SK-N-SH (cell line): ENCODE measurements at regions not wholly inside any gene's neighbourhood (a gene's known extent, or its start where the extent isn't known, plus 50 kb on each side); places are given as distances from the start of the nearest gene placed in this dataset.

Source experiments
- CTCF ChIA-PET: fragments of 300-600, 350-600 bp; formaldehyde crosslinking; extraction: SDS; loops from one replicate; lab custom pipeline; 2021; lab: Yijun Ruan, JAX
- POLR2A ChIA-PET: fragments of 350-600 bp; sonication (Branson Sonifier 250); formaldehyde crosslinking; extraction: SDS; loops from one replicate; lab custom pipeline; 2020; ENCODE audit warnings: antibody characterized with exemption, inconsistent platforms; lab: Yijun Ruan, JAX
- DNase-seq: peaks from one replicate; pipeline ENCODE4 v3.0.0; 2012
- H2AFZ ChIP-seq: fragments of 200-600 bp; sonication (generic); 2 replicates; pipeline ENCODE4 v1.8.1; 2016; ENCODE audit warnings: antibody characterized with exemption, mild to moderate bottlenecking, low read depth
- H3F3A ChIP-seq: fragments of 200-600 bp; sonication (generic); replicated peaks from 2 replicates; pipeline ENCODE3; 2016; ENCODE audit warnings: antibody characterized with exemption, mild to moderate bottlenecking; ENCODE audit not compliant: insufficient read depth
- H3K27ac ChIP-seq, 2 experiments: fragments of 200-500 bp in 1 of 2; fragments of 200-600 bp in 1 of 2; sonication (Bioruptor generic) in 1 of 2; sonication (generic), shearing (Covaris generic) in 1 of 2; 2 replicates each; pipeline versions ENCODE4 v1.5.1 to v1.6.1; 2014 to 2016; ENCODE audit warnings: low read depth in 2 of 2, inconsistent platforms in 1 of 2, low read length in 1 of 2, mild to moderate bottlenecking in 1 of 2, mixed read lengths in 1 of 2
- H3K27me3 ChIP-seq: fragments of 200-600 bp; sonication (generic), shearing (Covaris generic); 2 replicates; pipeline ENCODE4 v1.6.1; 2016; ENCODE audit warnings: mixed run types; ENCODE audit not compliant: insufficient read depth
- H3K36me3 ChIP-seq, 2 experiments: fragments of 200-500 bp in 1 of 2; fragments of 200-600 bp in 1 of 2; sonication (Bioruptor generic) in 1 of 2; sonication (generic) in 1 of 2; replicated peaks in 1 of 2; 2 replicates each; pipeline versions ENCODE3 to v1.5.1; 2014 to 2016; ENCODE audit warnings: low read length in 1 of 2, mild to moderate bottlenecking in 1 of 2; ENCODE audit not compliant: insufficient read depth in 2 of 2, control insufficient read depth in 1 of 2
- H3K4me1 ChIP-seq, 2 experiments: fragments of 200-500 bp in 1 of 2; fragments of 200-600 bp in 1 of 2; sonication (Bioruptor generic) in 1 of 2; sonication (generic), shearing (Covaris generic) in 1 of 2; 2 replicates each; pipeline versions ENCODE4 v1.5.1 to v1.6.1; 2014 to 2016; ENCODE audit warnings: low read depth in 1 of 2, low read length in 1 of 2, mixed run types in 1 of 2; ENCODE audit not compliant: insufficient read depth in 2 of 2, control insufficient read depth in 1 of 2
- H3K4me2 ChIP-seq: fragments of 200-600 bp; sonication (generic), shearing (Covaris generic); 2 replicates; pipeline ENCODE4 v1.6.1; 2017; ENCODE audit warnings: mixed run types
- H3K4me3 ChIP-seq, 2 experiments: fragments of 200-500 bp in 1 of 2; fragments of 200-600 bp in 1 of 2; sonication (Bioruptor generic) in 1 of 2; sonication (generic), shearing (Covaris generic) in 1 of 2; 2 replicates each; pipeline versions ENCODE4 v1.5.1 to v1.8.1; 2014 to 2016; ENCODE audit warnings: low read depth in 2 of 2, inconsistent platforms in 1 of 2, low read length in 1 of 2, mild to moderate bottlenecking in 1 of 2, mixed read lengths in 1 of 2, moderate library complexity in 1 of 2
- H3K79me2 ChIP-seq: fragments of 200-600 bp; sonication (generic); 2 replicates; pipeline ENCODE4 v1.8.1; 2017; ENCODE audit warnings: mild to moderate bottlenecking; ENCODE audit not compliant: insufficient read depth
- H3K9ac ChIP-seq: fragments of 200-600 bp; sonication (generic); 2 replicates; pipeline ENCODE4 v1.6.1; 2017; ENCODE audit warnings: mixed run types
- H3K9me2 ChIP-seq: fragments of 200-600 bp; sonication (generic); 2 replicates; pipeline ENCODE4 v1.6.1; 2017; ENCODE audit warnings: mixed run types
- H3K9me3 ChIP-seq: fragments of 200-600 bp; sonication (generic); 2 replicates; pipeline ENCODE4 v1.6.1; 2017; ENCODE audit warnings: mixed run types, mild to moderate bottlenecking, moderate library complexity
- H4K20me1 ChIP-seq: fragments of 200-600 bp; sonication (generic); 2 replicates; pipeline ENCODE4 v1.6.1; 2017; ENCODE audit warnings: mild to moderate bottlenecking, mixed run types; ENCODE audit not compliant: insufficient read depth
- EZH2phosphoT487 ChIP-seq: fragments of 200-600 bp; sonication (generic); IDR thresholded peaks from 2 replicates; pipeline ENCODE4 v1.6.1; 2017; ENCODE audit warnings: low read depth, mixed run types, mild to moderate bottlenecking, antibody characterized with exemption, moderate library complexity, borderline replicate concordance
- FOSL2 ChIP-seq: IDR thresholded peaks from 2 replicates; pipeline ENCODE4 v1.4.0; 2012; ENCODE audit warnings: low read depth, mild to moderate bottlenecking, moderate library complexity, borderline replicate concordance
- FOXJ3 ChIP-seq: sonication (generic); formaldehyde crosslinking; IDR thresholded peaks from 2 replicates; pipeline ENCODE4 v1.5.1; 2020; ENCODE audit warnings: mild to moderate bottlenecking, missing genetic modification reagents
- GABPA ChIP-seq: IDR thresholded peaks from 2 replicates; pipeline ENCODE4 v1.4.0; 2012; ENCODE audit warnings: low read depth, mild to moderate bottlenecking
- GATA2 ChIP-seq: sonication (generic); formaldehyde crosslinking; IDR thresholded peaks from 2 replicates; pipeline ENCODE4 v1.5.0; 2020; ENCODE audit warnings: mild to moderate bottlenecking, missing genetic modification reagents
- JUND ChIP-seq: IDR thresholded peaks from 2 replicates; pipeline ENCODE4 v1.4.0; 2012
- MXI1 ChIP-seq: IDR thresholded peaks from 2 replicates; pipeline ENCODE4 v1.6.1; 2012; ENCODE audit warnings: mild to moderate bottlenecking, low read depth, low read length, improper control_type of control experiment
- NFIC ChIP-seq: IDR thresholded peaks from 2 replicates; pipeline ENCODE4 v1.4.0; 2012; ENCODE audit warnings: borderline replicate concordance
- NRF1 ChIP-seq: IDR thresholded peaks from 2 replicates; pipeline ENCODE4 v1.6.1; 2012; ENCODE audit warnings: low read depth, mild to moderate bottlenecking, low read length
- POLR2AphosphoS5 ChIP-seq: IDR thresholded peaks from 2 replicates; pipeline ENCODE4 v1.6.1; 2012; ENCODE audit warnings: low read depth, low read length
- RAD21 ChIP-seq: IDR thresholded peaks from 2 replicates; pipeline ENCODE4 v1.6.1; 2012; ENCODE audit warnings: mild to moderate bottlenecking, low read length
- RCOR1 ChIP-seq: fragments of 150-350 bp; IDR thresholded peaks from 2 replicates; pipeline ENCODE4 v1.6.1; 2017; ENCODE audit warnings: antibody characterized with exemption, low read length
- REST ChIP-seq: IDR thresholded peaks from 2 replicates; pipeline ENCODE4 v1.6.1; 2012; ENCODE audit warnings: mild to moderate bottlenecking, low read depth, low read length, moderate library complexity
- RFX5 ChIP-seq: IDR thresholded peaks from 2 replicates; pipeline ENCODE4 v1.6.1; 2012; ENCODE audit warnings: mild to moderate bottlenecking, improper control_type of control experiment, low read length
- RXRA ChIP-seq: IDR thresholded peaks from 2 replicates; pipeline ENCODE4 v1.4.0; 2012; ENCODE audit warnings: low read depth, mild to moderate bottlenecking, borderline replicate concordance
- SIN3A ChIP-seq: IDR thresholded peaks from 2 replicates; pipeline ENCODE4 v1.6.1; 2012; ENCODE audit warnings: low read depth, mild to moderate bottlenecking, low read length, moderate library complexity, borderline replicate concordance
- TCF12 ChIP-seq: IDR thresholded peaks from 2 replicates; pipeline ENCODE4 v1.4.0; 2012
- TEAD4 ChIP-seq: IDR thresholded peaks from 2 replicates; pipeline ENCODE4 v1.4.0; 2012; ENCODE audit warnings: mild to moderate bottlenecking, borderline replicate concordance; ENCODE audit not compliant: insufficient read depth
- YY1 ChIP-seq: IDR thresholded peaks from 2 replicates; pipeline ENCODE4 v1.4.0; 2012; ENCODE audit warnings: low read depth, mild to moderate bottlenecking
- ZBTB33 ChIP-seq: IDR thresholded peaks from 2 replicates; pipeline ENCODE4 v1.4.0; 2012; ENCODE audit warnings: low read depth, borderline replicate concordance
- WGBS: methylation state at CpG from one replicate; pipeline ENCODE4 v1.1.6; 2017; ENCODE audit warnings: low lambda C conversion rate; 5-methylcytosine and 5-hydroxymethylcytosine counted together
- TF ChIP-seq, protein P1 (sequence below): fragments of 200-600 bp; sonication (generic); IDR thresholded peaks from 2 replicates; pipeline ENCODE4 v1.6.1; 2017; ENCODE audit warnings: antibody characterized with exemption, mild to moderate bottlenecking, moderate library complexity
- TF ChIP-seq, protein P2 (sequence below): IDR thresholded peaks from 2 replicates; pipeline ENCODE4 v1.4.0; 2012; ENCODE audit warnings: low read depth

GRCh38 chr4:74548561-74548960 lies 103.6 kb downstream of the AREG start (continued):
- TF ChIP-seq, protein P1, sequence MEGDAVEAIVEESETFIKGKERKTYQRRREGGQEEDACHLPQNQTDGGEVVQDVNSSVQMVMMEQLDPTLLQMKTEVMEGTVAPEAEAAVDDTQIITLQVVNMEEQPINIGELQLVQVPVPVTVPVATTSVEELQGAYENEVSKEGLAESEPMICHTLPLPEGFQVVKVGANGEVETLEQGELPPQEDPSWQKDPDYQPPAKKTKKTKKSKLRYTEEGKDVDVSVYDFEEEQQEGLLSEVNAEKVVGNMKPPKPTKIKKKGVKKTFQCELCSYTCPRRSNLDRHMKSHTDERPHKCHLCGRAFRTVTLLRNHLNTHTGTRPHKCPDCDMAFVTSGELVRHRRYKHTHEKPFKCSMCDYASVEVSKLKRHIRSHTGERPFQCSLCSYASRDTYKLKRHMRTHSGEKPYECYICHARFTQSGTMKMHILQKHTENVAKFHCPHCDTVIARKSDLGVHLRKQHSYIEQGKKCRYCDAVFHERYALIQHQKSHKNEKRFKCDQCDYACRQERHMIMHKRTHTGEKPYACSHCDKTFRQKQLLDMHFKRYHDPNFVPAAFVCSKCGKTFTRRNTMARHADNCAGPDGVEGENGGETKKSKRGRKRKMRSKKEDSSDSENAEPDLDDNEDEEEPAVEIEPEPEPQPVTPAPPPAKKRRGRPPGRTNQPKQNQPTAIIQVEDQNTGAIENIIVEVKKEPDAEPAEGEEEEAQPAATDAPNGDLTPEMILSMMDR = no peak
- TF ChIP-seq YY1 = no peak

DNA sequence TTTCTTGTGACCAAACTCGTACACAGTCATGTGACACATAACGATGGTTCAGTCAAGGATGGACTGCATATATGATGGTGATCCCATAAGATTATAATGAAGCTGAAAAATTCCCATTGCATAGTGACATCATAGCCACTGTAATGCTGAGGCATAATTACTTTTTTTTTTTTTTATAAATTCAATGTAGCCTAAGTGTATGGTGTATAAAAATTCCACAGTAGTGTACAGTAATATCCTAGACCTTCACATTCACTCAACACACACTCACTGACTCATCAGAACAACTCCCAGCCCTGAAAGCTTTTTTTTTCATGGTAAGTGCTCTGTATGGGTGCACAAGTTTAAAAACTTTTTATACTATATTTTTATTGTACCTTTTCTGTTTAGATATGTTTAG lies 105.0 kb downstream of the AREG start:
- Histone ChIP-seq H3K79me2 (no peaks in the 10 kb centered on the region), H3K4me2 (no peak overlapping the region), H3F3A (no peaks in the 10 kb centered on the region), H2AFZ (no peak overlapping the region), H3K36me3 (no peaks in the 10 kb centered on the region), H4K20me1 (no peaks in the 10 kb centered on the region), H3K27ac (no peak overlapping the region), H3K9ac (no peak overlapping the region), H3K9me3 (no peaks in the 10 kb centered on the region), H3K4me1 (no peaks in the 10 kb centered on the region), H3K27me3 (no peaks in the 10 kb centered on the region; the same call in 1 of the 2 replicates), H3K9me2 (no peaks in the 10 kb centered on the region), H3K4me3 (no peak overlapping the region)
- WGBS = 8% methylated on average over 2 of the region's 2 CpGs
- TF ChIP-seq GABPA (no peak), POLR2AphosphoS5 (no peak), FOXJ3 (CRISPR knock-in tag) (no peak), RXRA (no peak), RFX5 (no peak), GATA2 (CRISPR knock-in tag) (no peak), NFIC (no peak), JUND (no peak), ZBTB33 (no peak)
- CTCF ChIA-PET = no interaction called here
- DNase-seq = no peak
- POLR2A ChIA-PET = no interaction called here

- POLR2A ChIA-PET = no interaction called here
- no peak for TF ChIP-seq EZH2phosphoT487
- TF ChIP-seq YY1 = no peak
- TF ChIP-seq TEAD4 = no peak
- no peak for TF ChIP-seq FOSL2
- no peak for TF ChIP-seq RAD21
- no peak for TF ChIP-seq SIN3A
- TF ChIP-seq FOXJ3 (CRISPR knock-in tag) = no peak
- no peak for TF ChIP-seq NRF1
- TF ChIP-seq TCF12 = no peak
- TF ChIP-seq REST = no peak
- TF ChIP-seq RCOR1 = no peak
- no peak for TF ChIP-seq MXI1
- TF ChIP-seq, protein P2, sequence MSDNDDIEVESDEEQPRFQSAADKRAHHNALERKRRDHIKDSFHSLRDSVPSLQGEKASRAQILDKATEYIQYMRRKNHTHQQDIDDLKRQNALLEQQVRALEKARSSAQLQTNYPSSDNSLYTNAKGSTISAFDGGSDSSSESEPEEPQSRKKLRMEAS = no peak
- TF ChIP-seq JUND = no peak
Observed at GRCh38 chr4:74555231-74555630, 110.3 kb downstream of the AREG start.

More at GRCh38 chr4:74555231-74555630, 110.3 kb downstream of the AREG start:
- DNase-seq = no peak
- Histone ChIP-seq H3K4me1 (no peaks in the 10 kb centered on the region), H4K20me1 (no peaks in the 10 kb centered on the region), H3K4me3 (no peak overlapping the region), H3F3A (no peaks in the 10 kb centered on the region), H3K9me2 (no peaks in the 10 kb centered on the region), H2AFZ (no peak overlapping the region), H3K9me3 (no peaks in the 10 kb centered on the region), H3K27ac (no peak overlapping the region), H3K27me3 (no peaks in the 10 kb centered on the region; the same call in 1 of the 2 replicates), H3K4me2 (no peak overlapping the region), H3K36me3 (no peaks in the 10 kb centered on the region), H3K79me2 (no peaks in the 10 kb centered on the region), H3K9ac (no peak overlapping the region)
- CTCF ChIA-PET = no interaction called here
